Activated CD8-positive, alpha-beta T cell treated with anti-CD3 and anti-CD28 coated beads, Interleukin-2, amount 10 ng/mL, durations not matched to agents 7 days and 5 days (primary cell): ENCODE measurements at regions not wholly inside any gene's neighbourhood (a gene's known extent, or its start where the extent isn't known, plus 50 kb on each side); places are given as distances from the start of the nearest gene placed in this dataset.
A peak's percentile ranks its signal among the peaks of the same experiment; 100 is the strongest.

Source experiments
- ATAC-seq: fragments of 150-1000 bp; cut with Tn5 transposase; one replicate; pipeline ENCODE4 v1.10.0; 2021; ENCODE audit warnings: moderate library complexity
- CTCF ChIA-PET: fragments of 350-600 bp; sonication (Branson Sonifier 250); formaldehyde crosslinking; loops from one replicate; lab custom pipeline; 2021; ENCODE audit warnings: antibody characterized with exemption; lab: Charles Lee
- POLR2A ChIA-PET: fragments of 350-600 bp; sonication (Branson Sonifier 250); formaldehyde crosslinking; loops from one replicate; lab custom pipeline; 2021; ENCODE audit warnings: antibody characterized with exemption; lab: Charles Lee
- DNase-seq: peaks from one replicate; pipeline ENCODE4 v3.0.0-alpha.2; 2020
- H3K27ac Mint-ChIP-seq: one replicate; pipeline ENCODE4 v1.8.0; 2021; ENCODE audit warnings: mild to moderate bottlenecking, mixed read lengths
- H3K27me3 Mint-ChIP-seq: one replicate; pipeline ENCODE4 v1.8.0; 2021; ENCODE audit warnings: low read depth, mixed read lengths
- H3K36me3 Mint-ChIP-seq: one replicate; pipeline ENCODE4 v1.8.0; 2021; ENCODE audit warnings: low read depth, mixed read lengths
- H3K4me1 Mint-ChIP-seq: one replicate; pipeline ENCODE4 v1.8.0; 2021; ENCODE audit warnings: low read depth, mixed read lengths
- H3K4me3 Mint-ChIP-seq: one replicate; pipeline ENCODE4 v1.8.0; 2021; ENCODE audit warnings: mild to moderate bottlenecking, mixed read lengths
- H3K9me3 Mint-ChIP-seq: one replicate; pipeline ENCODE4 v1.8.0; 2022; ENCODE audit warnings: mixed read lengths; ENCODE audit not compliant: insufficient read depth

GRCh38 chr11:45054956-45055355 lies 91.5 kb upstream of the PRDM11 start:
- CTCF ChIA-PET, result no interaction called here
- no peak overlapping the region for H3K4me3 Mint-ChIP-seq
- no peak for DNase-seq
- H3K9me3 Mint-ChIP-seq, result no peaks in the 10 kb centered on the region
- ATAC-seq, result no peak
- no peaks in the 10 kb centered on the region for H3K36me3 Mint-ChIP-seq
- H3K27ac Mint-ChIP-seq, result no peak overlapping the region
- POLR2A ChIA-PET, result no interaction called here
- peaks cover 3% of the 10 kb centered on the region for H3K27me3 Mint-ChIP-seq
- H3K4me1 Mint-ChIP-seq, result no peaks in the 10 kb centered on the region

DNA sequence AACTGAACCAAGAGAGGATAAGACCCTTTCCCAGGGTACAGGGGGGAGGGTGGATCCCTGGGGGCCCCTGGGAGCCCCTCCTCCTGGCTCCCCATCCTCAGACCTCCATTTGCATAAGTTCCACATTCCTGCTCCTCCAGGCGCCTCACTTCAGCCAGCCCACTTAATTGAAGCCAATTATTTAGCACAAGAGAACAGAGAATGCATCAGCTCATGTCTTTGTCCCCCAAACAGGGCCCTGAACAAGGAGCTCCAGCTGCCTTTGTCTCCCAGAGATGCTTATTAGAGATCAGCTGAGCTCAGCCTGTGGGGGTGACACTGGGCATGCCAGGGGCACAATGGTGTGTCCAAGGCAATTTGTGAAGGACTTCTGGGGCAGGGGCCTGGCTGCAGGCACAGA lies 89.9 kb upstream of the PRDM11 start:
- ChIA-PET POLR2A (no interaction called here), CTCF (interaction anchor here (1.1 kb wide), 1 partner anchor 53 kb away, joined by 3 read pairs; no protein-coding TSS in a partner anchor)
- no peaks in the 10 kb centered on the region for H3K36me3 Mint-ChIP-seq
- no peak overlapping the region for H3K4me3 Mint-ChIP-seq
- no peaks in the 10 kb centered on the region for H3K4me1 Mint-ChIP-seq
- ATAC-seq (no peak), DNase-seq (no peak)
- H3K27me3 Mint-ChIP-seq, result no peaks in the 10 kb centered on the region
- H3K9me3 Mint-ChIP-seq, result no peaks in the 10 kb centered on the region
- H3K27ac Mint-ChIP-seq, result no peak overlapping the region

DNA sequence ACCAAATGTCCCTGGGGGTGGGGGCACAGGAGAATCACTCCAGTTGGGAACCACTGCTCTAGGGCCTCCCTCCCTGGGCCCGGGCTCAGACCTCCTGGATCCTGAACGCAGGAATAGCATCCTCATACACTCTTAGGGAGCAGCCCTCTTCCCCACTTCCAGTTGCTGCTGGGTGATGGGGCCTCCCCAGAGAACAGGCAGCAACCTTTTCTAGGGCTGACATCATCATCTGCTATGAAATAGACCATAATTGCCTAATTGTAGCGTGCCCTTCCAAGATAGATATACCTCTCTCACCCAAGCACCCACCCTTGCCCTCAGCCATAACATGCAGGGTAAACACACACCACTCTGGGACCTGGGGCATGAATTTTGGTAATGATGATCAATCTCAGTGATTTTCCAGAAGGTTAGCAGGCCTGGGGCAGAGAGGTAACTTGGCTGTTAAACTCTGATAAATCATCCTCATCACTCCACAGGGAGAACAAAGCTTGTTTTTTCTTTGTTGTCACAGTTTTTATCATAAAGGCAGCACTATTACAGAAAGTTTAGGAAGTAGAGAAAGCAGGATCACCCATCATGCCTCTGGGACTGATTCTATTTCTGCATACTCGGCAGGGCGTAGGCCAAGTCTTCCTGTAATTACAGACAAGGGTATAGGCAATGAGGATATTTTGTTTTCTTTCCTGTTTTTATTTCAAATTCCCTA lies 88.3 kb upstream of the PRDM11 start:
- Mint-ChIP-seq H3K36me3 (no peaks in the 10 kb centered on the region), H3K27me3 (no peaks in the 10 kb centered on the region), H3K4me3 (no peak overlapping the region), H3K4me1 (no peaks in the 10 kb centered on the region), H3K27ac (no peak overlapping the region), H3K9me3 (no peaks in the 10 kb centered on the region)
- DNase-seq (no peak), ATAC-seq (no peak)
- ChIA-PET CTCF (no interaction called here), POLR2A (no interaction called here)

- Mint-ChIP-seq H3K27ac (no peak overlapping the region), H3K27me3 (no peaks in the 10 kb centered on the region), H3K4me3 (no peak overlapping the region), H3K4me1 (no peaks in the 10 kb centered on the region), H3K36me3 (no peaks in the 10 kb centered on the region), H3K9me3 (no peaks in the 10 kb centered on the region)
- ChIA-PET POLR2A (no interaction called here), CTCF (no interaction called here)
- ATAC-seq, result no peak
- DNase-seq, result no peak
Measured at GRCh38 chr11:45058647-45058950, 87.8 kb upstream of the PRDM11 start.

GRCh38 chr11:45060707-45061106 lies 85.7 kb upstream of the PRDM11 start:
- Mint-ChIP-seq H3K27ac (no peak overlapping the region), H3K4me1 (no peaks in the 10 kb centered on the region), H3K36me3 (no peaks in the 10 kb centered on the region), H3K4me3 (no peak overlapping the region), H3K27me3 (no peaks in the 10 kb centered on the region), H3K9me3 (no peaks in the 10 kb centered on the region)
- ChIA-PET POLR2A (no interaction called here), CTCF (interaction anchor here (1.6 kb wide), 1 partner anchor 125 kb away, joined by 4 read pairs; no protein-coding TSS in a partner anchor)
- DNase-seq (no peak), ATAC-seq (no peak)

- POLR2A ChIA-PET, result no interaction called here
- H3K27me3 Mint-ChIP-seq, result peaks cover 3% of the 10 kb centered on the region
- CTCF ChIA-PET, result interaction anchor here (0.6 to 1.6 kb wide), 4 partner anchors 50 to 134 kb away, joined by 3 to 4 read pairs (median 3); no protein-coding TSS in a partner anchor
- no peak overlapping the region for H3K27ac Mint-ChIP-seq
- no peaks in the 10 kb centered on the region for H3K36me3 Mint-ChIP-seq
- DNase-seq (no peak), ATAC-seq (no peak)
- H3K4me1 Mint-ChIP-seq, result no peaks in the 10 kb centered on the region
- H3K9me3 Mint-ChIP-seq, result no peaks in the 10 kb centered on the region
- no peak overlapping the region for H3K4me3 Mint-ChIP-seq
Measured at GRCh38 chr11:45061641-45062040, 84.8 kb upstream of the PRDM11 start.

GRCh38 chr11:45062115-45062514 lies 84.3 kb upstream of the PRDM11 start:
- POLR2A ChIA-PET, result interaction anchor here (0.7 kb wide), 1 partner anchor 31 kb away, joined by 3 read pairs; no protein-coding TSS in a partner anchor
- no peaks in the 10 kb centered on the region for H3K36me3 Mint-ChIP-seq
- no peak overlapping the region for H3K4me3 Mint-ChIP-seq
- no peak overlapping the region for H3K27ac Mint-ChIP-seq
- DNase-seq, result no peak
- CTCF ChIA-PET, result interaction anchor here (0.8 to 1.6 kb wide), 3 partner anchors 49 to 135 kb away, joined by 3 to 4 read pairs (median 3); no protein-coding TSS in a partner anchor
- no peaks in the 10 kb centered on the region for H3K4me1 Mint-ChIP-seq
- no peaks in the 10 kb centered on the region for H3K9me3 Mint-ChIP-seq
- peaks cover 3% of the 10 kb centered on the region for H3K27me3 Mint-ChIP-seq
- ATAC-seq, result no peak

DNA sequence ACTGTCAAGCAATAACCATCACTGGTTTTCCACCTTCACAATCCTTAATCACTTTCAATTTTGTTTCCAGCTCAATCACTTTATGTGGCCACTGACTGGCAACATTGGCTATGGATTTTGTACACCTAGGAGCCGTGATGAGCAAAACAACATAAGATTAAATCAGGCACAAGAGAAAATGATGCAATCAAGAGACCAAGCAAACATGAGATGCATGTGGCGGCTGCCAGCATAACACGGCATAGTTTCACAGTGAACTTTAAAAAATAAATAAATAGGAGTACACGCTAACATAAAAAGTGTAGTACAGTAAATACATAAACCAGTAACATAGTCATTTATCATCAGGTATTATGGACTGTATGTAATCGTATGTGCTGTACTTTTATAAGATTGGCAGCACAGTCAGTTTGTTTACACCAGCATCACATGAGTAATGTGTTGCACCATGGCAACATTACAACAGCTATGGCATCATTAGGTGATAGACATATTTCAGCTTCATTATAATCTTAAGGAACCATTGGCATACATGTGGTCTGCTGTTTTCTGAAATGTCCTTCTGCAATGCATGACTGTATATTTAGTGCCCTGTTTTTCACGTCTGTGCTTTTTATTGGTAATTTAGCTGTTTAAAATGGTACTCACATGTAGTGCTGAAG lies 83.3 kb upstream of the PRDM11 start:
- no peak overlapping the region for H3K27ac Mint-ChIP-seq
- H3K27me3 Mint-ChIP-seq, result peaks cover 3% of the 10 kb centered on the region
- ATAC-seq (no peak), DNase-seq (no peak)
- H3K9me3 Mint-ChIP-seq, result no peaks in the 10 kb centered on the region
- H3K4me1 Mint-ChIP-seq, result no peaks in the 10 kb centered on the region
- no peak overlapping the region for H3K4me3 Mint-ChIP-seq
- ChIA-PET POLR2A (no interaction called here), CTCF (interaction anchor here (1.3 kb wide), 1 partner anchor 127 kb away, joined by 3 read pairs; no protein-coding TSS in a partner anchor)
- no peaks in the 10 kb centered on the region for H3K36me3 Mint-ChIP-seq

DNA sequence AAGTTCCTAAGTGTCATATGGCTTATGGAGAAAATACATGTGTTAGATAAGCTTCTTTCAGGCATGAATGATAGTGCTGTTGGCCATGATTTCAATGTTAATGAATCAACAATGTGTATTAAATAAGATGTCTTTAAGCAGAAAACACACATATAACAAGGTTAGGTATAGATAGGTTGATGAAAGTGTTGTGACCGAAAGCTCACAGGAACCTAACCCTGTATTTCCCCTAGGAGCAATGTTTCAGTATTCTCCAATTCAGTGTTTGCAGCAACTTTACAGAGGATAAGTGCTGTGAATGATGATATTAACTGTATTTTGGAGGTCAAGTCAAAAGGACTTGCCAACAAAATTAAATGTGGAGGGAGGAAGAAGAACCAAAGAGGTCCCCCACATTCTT lies 82.8 kb upstream of the PRDM11 start:
- ATAC-seq, result no peak
- CTCF ChIA-PET, result interaction anchor here (1.3 kb wide), 1 partner anchor 128 kb away, joined by 3 read pairs; no protein-coding TSS in a partner anchor
- no peaks in the 10 kb centered on the region for H3K4me1 Mint-ChIP-seq

GRCh38 chr11:45067966-45068365 lies 78.5 kb upstream of the PRDM11 start:
- H3K9me3 Mint-ChIP-seq, result no peaks in the 10 kb centered on the region
- POLR2A ChIA-PET, result no interaction called here
- no peak for ATAC-seq

More for the DNA sequence above, 82.8 kb upstream of the PRDM11 start:
- no peaks in the 10 kb centered on the region for H3K36me3 Mint-ChIP-seq
- no peak overlapping the region for H3K27ac Mint-ChIP-seq
- H3K27me3 Mint-ChIP-seq, result peaks cover 4% of the 10 kb centered on the region
- POLR2A ChIA-PET, result no interaction called here
- H3K9me3 Mint-ChIP-seq, result no peaks in the 10 kb centered on the region
- no peak for DNase-seq
- H3K4me3 Mint-ChIP-seq, result no peak overlapping the region

DNA sequence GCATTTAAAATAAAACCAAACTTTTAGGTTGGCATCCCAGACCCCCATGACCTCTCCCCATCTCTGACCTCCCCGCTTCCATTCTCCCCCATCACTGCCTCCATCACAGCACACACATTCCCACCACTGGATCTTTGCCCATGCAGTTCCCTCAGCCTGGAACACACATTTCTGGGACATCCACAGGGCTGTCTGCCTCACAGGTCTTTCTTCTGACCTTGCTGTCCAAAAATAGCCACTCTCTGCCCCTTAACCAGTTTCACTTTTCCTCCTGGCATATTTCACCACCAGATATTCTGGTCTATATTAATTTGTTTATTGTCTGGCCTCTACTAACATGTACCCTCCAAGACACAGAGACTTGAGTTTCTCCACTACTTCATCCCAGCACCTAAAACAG lies 75.2 kb upstream of the PRDM11 start:
- ATAC-seq (no peak), DNase-seq (no peak)
- POLR2A ChIA-PET, result no interaction called here
- CTCF ChIA-PET, result no interaction called here
- H3K4me3 Mint-ChIP-seq, result no peak overlapping the region
- H3K4me1 Mint-ChIP-seq, result peaks cover 15% of the 10 kb centered on the region
- H3K9me3 Mint-ChIP-seq, result no peaks in the 10 kb centered on the region
- no peaks in the 10 kb centered on the region for H3K36me3 Mint-ChIP-seq
- no peak overlapping the region for H3K27ac Mint-ChIP-seq
- H3K27me3 Mint-ChIP-seq, result peaks cover 8% of the 10 kb centered on the region

More at GRCh38 chr11:45067966-45068365, 78.5 kb upstream of the PRDM11 start:
- Mint-ChIP-seq H3K27ac (no peak overlapping the region), H3K4me3 (no peak overlapping the region), H3K27me3 (peaks cover 11% of the 10 kb centered on the region), H3K36me3 (no peaks in the 10 kb centered on the region), H3K4me1 (peaks cover 4% of the 10 kb centered on the region)
- DNase-seq, result no peak
- CTCF ChIA-PET, result interaction anchor here (0.6 to 1.6 kb wide), 3 partner anchors 35 to 141 kb away, joined by 3 to 5 read pairs (median 5); no protein-coding TSS in a partner anchor

GRCh38 chr11:45073685-45074141 lies 72.7 kb upstream of the PRDM11 start:
- ChIA-PET CTCF (interaction anchor here (0.8 to 2.3 kb wide), 3 partner anchors 48 to 147 kb away, joined by 3 to 8 read pairs (median 4); no protein-coding TSS in a partner anchor), POLR2A (no interaction called here)
- Mint-ChIP-seq H3K27ac (no peak overlapping the region), H3K36me3 (no peaks in the 10 kb centered on the region), H3K4me1 (peaks cover 22% of the 10 kb centered on the region), H3K4me3 (no peak overlapping the region), H3K9me3 (no peaks in the 10 kb centered on the region), H3K27me3 (peaks cover 9% of the 10 kb centered on the region)
- peak; percentile 68 for ATAC-seq
- peak; percentile 35 for DNase-seq
